ENCODE measurements at regions not wholly inside any gene's neighbourhood (a gene's known extent, or its start where the extent isn't known, plus 50 kb on each side); places are given as distances from the start of the nearest gene placed in this dataset.

DNA sequence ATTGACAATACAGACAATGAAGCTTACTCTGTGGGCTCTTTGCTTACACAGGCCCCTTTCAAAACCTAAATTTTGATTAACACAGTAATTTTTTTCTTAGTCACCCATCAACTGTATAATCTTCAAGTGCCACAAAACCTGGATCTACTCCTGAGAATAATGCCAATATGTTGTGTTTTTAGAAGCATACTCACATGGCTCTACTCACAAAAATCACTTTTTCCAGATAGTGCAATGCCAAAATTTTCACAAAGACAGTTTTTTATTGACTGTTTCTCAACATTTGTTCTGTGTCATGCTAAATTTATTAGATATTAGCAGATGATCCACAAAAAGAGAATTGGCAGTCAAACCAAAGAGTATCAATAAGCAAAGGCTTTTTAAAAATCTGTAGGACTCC lies 493.7 kb upstream of the C1orf87 start:
- FAIRE-seq = no peak
- Histone ChIP-seq H3K27ac (ENCODE audit: control insufficient read depth, insufficient read depth, low read length) (no peak overlapping the region), H3K9ac (ENCODE audit: control insufficient read depth, extremely low read depth, insufficient read depth, low read length) (no peak overlapping the region), H3K79me2 (ENCODE audit: control insufficient read depth, insufficient read depth, low read length) (no peaks in the 10 kb centered on the region), H3K4me1 (ENCODE audit: control insufficient read depth, extremely low read depth, insufficient read depth, low read length) (peaks cover 17% of the 10 kb centered on the region), H3K9me3 (ENCODE audit: control insufficient read depth, low read depth, low read length) (no peaks in the 10 kb centered on the region), H3K36me3 (ENCODE audit: control insufficient read depth in 2 of 2, extremely low read depth in 1 of 2, insufficient read depth in 2 of 2, low read length in 2 of 2) (no peaks in the 10 kb centered on the region), H3K9me1 (ENCODE audit: control insufficient read depth, extremely low read depth, insufficient read depth, low read length) (no peaks in the 10 kb centered on the region), H4K20me1 (ENCODE audit: control insufficient read depth, extremely low read depth, insufficient read depth, low read length) (no peaks in the 10 kb centered on the region), H3K4me2 (ENCODE audit: control insufficient read depth, extremely low read depth, insufficient read depth, low read depth, low read length) (no peak overlapping the region), H3K4me3 (ENCODE audit: control insufficient read depth in 2 of 3, extremely low read depth in 1 of 3, insufficient read depth in 2 of 3, low read depth in 1 of 3, low read length in 3 of 3) (no peak overlapping the region), H2AFZ (ENCODE audit: control insufficient read depth, low read length) (no peak overlapping the region), H3K27me3 (ENCODE audit: control insufficient read depth, extremely low read depth, insufficient read depth, low read length) (no peaks in the 10 kb centered on the region)
- DNase-seq (ENCODE audit: low read depth, low spot score) = no peak
- TF ChIP-seq EZH2 (IDR thresholded peaks at IDR 0.05; ENCODE audit: low read length) = no peak
- TF ChIP-seq, protein P1, sequence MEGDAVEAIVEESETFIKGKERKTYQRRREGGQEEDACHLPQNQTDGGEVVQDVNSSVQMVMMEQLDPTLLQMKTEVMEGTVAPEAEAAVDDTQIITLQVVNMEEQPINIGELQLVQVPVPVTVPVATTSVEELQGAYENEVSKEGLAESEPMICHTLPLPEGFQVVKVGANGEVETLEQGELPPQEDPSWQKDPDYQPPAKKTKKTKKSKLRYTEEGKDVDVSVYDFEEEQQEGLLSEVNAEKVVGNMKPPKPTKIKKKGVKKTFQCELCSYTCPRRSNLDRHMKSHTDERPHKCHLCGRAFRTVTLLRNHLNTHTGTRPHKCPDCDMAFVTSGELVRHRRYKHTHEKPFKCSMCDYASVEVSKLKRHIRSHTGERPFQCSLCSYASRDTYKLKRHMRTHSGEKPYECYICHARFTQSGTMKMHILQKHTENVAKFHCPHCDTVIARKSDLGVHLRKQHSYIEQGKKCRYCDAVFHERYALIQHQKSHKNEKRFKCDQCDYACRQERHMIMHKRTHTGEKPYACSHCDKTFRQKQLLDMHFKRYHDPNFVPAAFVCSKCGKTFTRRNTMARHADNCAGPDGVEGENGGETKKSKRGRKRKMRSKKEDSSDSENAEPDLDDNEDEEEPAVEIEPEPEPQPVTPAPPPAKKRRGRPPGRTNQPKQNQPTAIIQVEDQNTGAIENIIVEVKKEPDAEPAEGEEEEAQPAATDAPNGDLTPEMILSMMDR (optimal IDR thresholded peaks at IDR 0.05 in 1 of 3, IDR thresholded peaks at IDR 0.05 in 1 of 3, conservative IDR thresholded peaks at IDR 0.05 in 1 of 3; ENCODE audit: extremely low read depth in 1 of 3, insufficient read depth in 2 of 3, low read length in 3 of 3) = no peak
- dilution Hi-C loops (cut with MboI; ENCODE audit: extremely low pct_ligation_motif_present, low sequenced_read_pairs) = no loop called here

DNA sequence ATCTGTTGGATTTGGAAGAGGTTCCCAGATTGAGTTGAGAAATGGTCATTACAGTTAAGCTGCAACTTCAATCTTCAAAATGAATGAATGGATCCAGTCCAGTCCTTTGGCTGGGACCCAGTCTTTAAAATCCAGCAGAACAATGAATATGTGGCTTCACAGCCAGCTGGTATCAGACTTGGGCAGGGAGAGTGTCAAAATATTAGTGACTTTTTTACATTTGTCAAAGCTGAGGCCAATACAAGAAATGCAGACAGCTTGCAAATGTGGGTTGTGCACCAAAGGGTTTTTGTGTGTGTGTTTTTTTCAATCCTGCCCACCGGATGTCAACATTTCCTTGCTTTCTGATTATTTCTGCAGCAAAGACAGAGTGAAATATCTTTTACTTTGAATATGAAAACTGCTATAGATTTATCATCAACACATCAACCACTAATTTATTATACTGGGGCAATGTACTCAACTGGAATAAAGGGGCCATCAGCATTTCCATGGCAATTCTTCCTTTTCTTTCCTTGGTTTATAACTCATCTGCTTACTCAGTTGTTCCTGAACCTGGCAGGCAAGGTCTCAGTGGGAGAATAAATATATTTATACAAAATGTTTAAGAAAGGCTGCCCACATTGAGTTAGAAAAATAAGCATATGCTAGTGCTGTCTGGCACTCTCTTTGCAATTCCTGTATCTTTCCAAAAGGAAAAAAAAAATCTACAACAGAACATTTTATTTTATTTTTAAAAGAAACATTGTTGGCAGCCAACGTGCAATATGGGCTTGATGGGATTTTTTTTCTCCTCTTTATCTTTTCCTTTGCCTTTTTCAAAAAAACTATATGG lies 491.6 kb upstream of the C1orf87 start:
- no peaks in the 10 kb centered on the region for H3K36me3 ChIP-seq (ENCODE audit: control insufficient read depth in 2 of 2, extremely low read depth in 1 of 2, insufficient read depth in 2 of 2, low read length in 2 of 2)
- no peaks in the 10 kb centered on the region for H3K9me1 ChIP-seq (ENCODE audit: control insufficient read depth, extremely low read depth, insufficient read depth, low read length)
- no peak overlapping the region for H3K27ac ChIP-seq (ENCODE audit: control insufficient read depth, insufficient read depth, low read length)
- no peaks in the 10 kb centered on the region for H3K9me3 ChIP-seq (ENCODE audit: control insufficient read depth, low read depth, low read length)
- no peaks in the 10 kb centered on the region for H3K27me3 ChIP-seq (ENCODE audit: control insufficient read depth, extremely low read depth, insufficient read depth, low read length)
- dilution Hi-C loops (cut with MboI; ENCODE audit: extremely low pct_ligation_motif_present, low sequenced_read_pairs) = no loop called here
- H3K79me2 ChIP-seq (ENCODE audit: control insufficient read depth, insufficient read depth, low read length) = no peaks in the 10 kb centered on the region
- no peak for TF ChIP-seq EZH2 (IDR thresholded peaks at IDR 0.05; ENCODE audit: low read length)
- TF ChIP-seq, protein P1 (optimal IDR thresholded peaks at IDR 0.05 in 1 of 3, IDR thresholded peaks at IDR 0.05 in 1 of 3, conservative IDR thresholded peaks at IDR 0.05 in 1 of 3; ENCODE audit: extremely low read depth in 1 of 3, insufficient read depth in 2 of 3, low read length in 3 of 3) = no peak
- no peak overlapping the region for H3K9ac ChIP-seq (ENCODE audit: control insufficient read depth, extremely low read depth, insufficient read depth, low read length)
- H2AFZ ChIP-seq (ENCODE audit: control insufficient read depth, low read length) = no peak overlapping the region
- H3K4me3 ChIP-seq (ENCODE audit: control insufficient read depth in 2 of 3, extremely low read depth in 1 of 3, insufficient read depth in 2 of 3, low read depth in 1 of 3, low read length in 3 of 3) = no peak overlapping the region
- DNase-seq (ENCODE audit: low read depth, low spot score) (no peak), FAIRE-seq (no peak)
- peaks cover 14% of the 10 kb centered on the region for H3K4me1 ChIP-seq (ENCODE audit: control insufficient read depth, extremely low read depth, insufficient read depth, low read length)
- no peaks in the 10 kb centered on the region for H4K20me1 ChIP-seq (ENCODE audit: control insufficient read depth, extremely low read depth, insufficient read depth, low read length)
- H3K4me2 ChIP-seq (ENCODE audit: control insufficient read depth, extremely low read depth, insufficient read depth, low read depth, low read length) = no peak overlapping the region

Data from keratinocyte (primary cell).